Activated CD4-positive, alpha-beta memory T cell treated with anti-CD3 and anti-CD28 coated beads, Interleukin-2, amount 10 ng/mL, durations not matched to agents 7 days and 5 days (primary cell): ENCODE measurements at regions not wholly inside any gene's neighbourhood (a gene's known extent, or its start where the extent isn't known, plus 50 kb on each side); places are given as distances from the start of the nearest gene placed in this dataset.

Experiments used
- CTCF ChIA-PET: fragments of 350-600 bp; sonication (Branson Sonifier 250); formaldehyde crosslinking; loops from one replicate; lab custom pipeline; 2021; ENCODE audit warnings: antibody characterized with exemption, inconsistent platforms; lab: Charles Lee
- POLR2A ChIA-PET: fragments of 350-600 bp; sonication (Branson Sonifier 250); formaldehyde crosslinking; loops from one replicate; lab custom pipeline; 2021; ENCODE audit warnings: antibody characterized with exemption; lab: Charles Lee
- DNase-seq: peaks from one replicate; pipeline ENCODE4 v3.0.0-alpha.2; 2020
- H3K27ac Mint-ChIP-seq: one replicate; pipeline ENCODE4 v1.8.0; 2021; ENCODE audit warnings: mild to moderate bottlenecking, mixed read lengths
- H3K27me3 Mint-ChIP-seq: one replicate; pipeline ENCODE4 v1.8.0; 2021; ENCODE audit warnings: mixed read lengths
- H3K36me3 Mint-ChIP-seq: one replicate; pipeline ENCODE4 v1.8.0; 2021; ENCODE audit warnings: low read depth, mixed read lengths
- H3K4me1 Mint-ChIP-seq: one replicate; pipeline ENCODE4 v1.8.0; 2021; ENCODE audit warnings: mixed read lengths
- H3K4me3 Mint-ChIP-seq: one replicate; pipeline ENCODE4 v1.8.0; 2021; ENCODE audit warnings: mild to moderate bottlenecking, mixed read lengths
- H3K9me3 Mint-ChIP-seq: one replicate; pipeline ENCODE4 v1.8.0; 2021; ENCODE audit warnings: mixed read lengths

GRCh38 chr20:39109933-39110818 lies 148.0 kb downstream of the DHX35 start:
- Mint-ChIP-seq H3K4me1 (no peaks in the 10 kb centered on the region), H3K27ac (no peak overlapping the region), H3K36me3 (no peaks in the 10 kb centered on the region), H3K9me3 (no peaks in the 10 kb centered on the region), H3K27me3 (peaks cover 25% of the 10 kb centered on the region), H3K4me3 (no peak overlapping the region)
- CTCF ChIA-PET, result no interaction called here
- no peak for DNase-seq
- POLR2A ChIA-PET, result no interaction called here

- no peaks in the 10 kb centered on the region for H3K9me3 Mint-ChIP-seq
- no peak overlapping the region for H3K27ac Mint-ChIP-seq
- H3K36me3 Mint-ChIP-seq, result no peaks in the 10 kb centered on the region
- H3K4me3 Mint-ChIP-seq, result no peak overlapping the region
- H3K27me3 Mint-ChIP-seq, result peaks cover 27% of the 10 kb centered on the region
- CTCF ChIA-PET, result no interaction called here
- no peaks in the 10 kb centered on the region for H3K4me1 Mint-ChIP-seq
- DNase-seq, result no peak
- POLR2A ChIA-PET, result no interaction called here
These were observed 146.6 kb downstream of the DHX35 start for GRCh38 chr20:39108746-39109145.

- CTCF ChIA-PET, result interaction anchor here (1.0 kb wide), 1 partner anchor 27 kb away, joined by 3 read pairs; no protein-coding TSS in a partner anchor
These were observed 145.6 kb downstream of the DHX35 start for GRCh38 chr20:39107741-39108140.

DNA sequence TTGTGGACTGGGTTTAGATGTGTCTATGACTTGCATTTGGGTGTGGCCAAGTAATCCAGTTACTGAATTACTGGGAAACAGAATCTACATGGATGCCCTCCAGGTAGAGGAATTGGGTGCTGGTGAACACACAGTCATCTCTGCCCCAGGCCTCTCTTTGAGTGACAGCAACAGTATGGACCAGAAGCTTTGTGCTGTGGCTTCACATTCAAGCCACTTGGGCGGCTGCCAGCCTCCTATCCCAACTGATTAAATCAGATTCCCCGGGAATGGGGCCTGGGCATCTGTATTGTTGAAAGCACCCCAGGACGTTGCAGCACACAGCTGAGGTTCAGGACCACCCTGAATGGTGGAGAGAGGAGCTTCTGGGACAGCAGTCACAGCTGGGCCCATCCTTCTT lies 144.6 kb downstream of the DHX35 start:
- no peaks in the 10 kb centered on the region for H3K9me3 Mint-ChIP-seq
- H3K27me3 Mint-ChIP-seq, result peaks cover 21% of the 10 kb centered on the region
- no peak overlapping the region for H3K27ac Mint-ChIP-seq
- CTCF ChIA-PET, result interaction anchor here (0.6 kb wide), 1 partner anchor 1882 kb away, joined by 4 read pairs; no protein-coding TSS in a partner anchor
- no peak overlapping the region for H3K4me3 Mint-ChIP-seq
- H3K36me3 Mint-ChIP-seq, result no peaks in the 10 kb centered on the region
- DNase-seq, result no peak
- no peaks in the 10 kb centered on the region for H3K4me1 Mint-ChIP-seq
- POLR2A ChIA-PET, result no interaction called here

More at GRCh38 chr20:39107741-39108140, 145.6 kb downstream of the DHX35 start:
- Mint-ChIP-seq H3K9me3 (no peaks in the 10 kb centered on the region), H3K27me3 (peaks cover 26% of the 10 kb centered on the region), H3K27ac (no peak overlapping the region), H3K4me1 (no peaks in the 10 kb centered on the region), H3K4me3 (no peak overlapping the region), H3K36me3 (no peaks in the 10 kb centered on the region)
- no peak for DNase-seq
- POLR2A ChIA-PET, result no interaction called here

GRCh38 chr20:39105551-39105950 lies 143.4 kb downstream of the DHX35 start:
- DNase-seq, result no peak
- Mint-ChIP-seq H3K36me3 (no peaks in the 10 kb centered on the region), H3K4me3 (no peak overlapping the region), H3K27me3 (peaks cover 14% of the 10 kb centered on the region), H3K9me3 (no peaks in the 10 kb centered on the region), H3K4me1 (no peaks in the 10 kb centered on the region), H3K27ac (no peak overlapping the region)
- POLR2A ChIA-PET, result no interaction called here
- CTCF ChIA-PET, result no interaction called here

DNA sequence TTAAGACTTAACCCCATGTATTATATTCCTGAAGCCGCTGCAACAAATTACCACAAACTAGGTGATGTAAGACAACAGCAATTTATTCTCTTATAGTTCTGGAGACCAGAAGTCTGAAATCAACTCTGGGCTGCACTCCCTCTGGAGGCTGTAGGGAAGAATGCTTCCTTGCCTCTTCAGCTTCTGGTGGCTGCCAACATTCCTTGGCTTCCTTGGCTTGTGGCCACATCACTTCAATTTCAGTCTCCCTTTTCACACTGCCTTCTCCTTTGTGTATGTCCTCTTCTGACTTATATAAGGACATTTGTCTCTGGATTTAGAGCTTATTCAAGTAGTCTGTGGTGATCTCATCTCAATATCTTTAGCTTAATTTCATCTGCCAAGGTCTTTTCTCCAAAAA lies 141.6 kb downstream of the DHX35 start:
- ChIA-PET POLR2A (no interaction called here), CTCF (interaction anchor here (0.6 to 1.4 kb wide), 3 partner anchors 22 to 58 kb away, joined by 3 to 6 read pairs (median 3); no protein-coding TSS in a partner anchor)
- no peaks in the 10 kb centered on the region for H3K36me3 Mint-ChIP-seq
- no peak for DNase-seq
- H3K27ac Mint-ChIP-seq, result no peak overlapping the region
- peaks cover 14% of the 10 kb centered on the region for H3K27me3 Mint-ChIP-seq
- no peaks in the 10 kb centered on the region for H3K4me1 Mint-ChIP-seq
- no peaks in the 10 kb centered on the region for H3K9me3 Mint-ChIP-seq
- H3K4me3 Mint-ChIP-seq, result no peak overlapping the region

DNA sequence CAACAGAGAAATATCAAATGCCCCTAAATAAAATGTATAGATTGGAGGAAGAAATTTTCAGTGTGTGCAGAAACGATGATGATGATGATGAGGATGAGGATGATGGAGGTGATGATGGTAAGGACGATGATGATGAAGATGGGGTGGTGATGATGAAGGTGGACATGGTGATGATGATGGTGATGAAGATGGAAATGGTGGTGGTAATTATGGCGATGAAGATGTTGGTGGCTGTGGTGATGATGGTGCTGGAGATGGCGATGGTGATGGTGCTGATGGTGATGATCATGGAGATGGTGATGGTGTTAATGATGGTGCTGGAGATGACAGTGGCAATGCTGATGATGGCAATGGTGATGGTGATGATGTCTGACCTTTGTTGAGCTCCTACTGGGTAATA lies 141.2 kb downstream of the DHX35 start:
- no peak for DNase-seq
- CTCF ChIA-PET, result interaction anchor here (1.2 kb wide), 1 partner anchor 22 kb away, joined by 3 read pairs; no protein-coding TSS in a partner anchor
- H3K9me3 Mint-ChIP-seq, result no peaks in the 10 kb centered on the region
- H3K4me1 Mint-ChIP-seq, result no peaks in the 10 kb centered on the region
- H3K36me3 Mint-ChIP-seq, result no peaks in the 10 kb centered on the region
- H3K27ac Mint-ChIP-seq, result no peak overlapping the region
- no peak overlapping the region for H3K4me3 Mint-ChIP-seq
- POLR2A ChIA-PET, result no interaction called here
- H3K27me3 Mint-ChIP-seq, result peaks cover 17% of the 10 kb centered on the region

DNA sequence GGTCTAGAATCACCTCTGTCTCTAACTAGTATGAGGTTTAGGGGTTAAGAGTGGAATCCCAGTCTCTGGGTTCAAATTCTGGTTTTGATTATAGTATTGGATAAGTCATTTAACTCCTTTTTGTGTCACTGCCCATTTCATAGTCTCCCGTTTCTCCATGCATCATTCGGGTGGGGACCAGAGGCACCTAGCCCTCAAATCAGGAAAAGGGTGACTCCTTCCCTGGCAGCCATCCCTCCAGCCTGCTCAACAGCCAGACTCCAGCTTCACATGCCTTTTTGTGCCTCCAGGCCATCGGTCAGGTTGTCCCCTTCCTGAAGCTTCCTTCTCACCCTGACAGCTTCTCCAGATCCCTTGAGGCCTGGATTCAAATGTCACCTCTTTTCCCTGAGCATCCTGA lies 139.8 kb downstream of the DHX35 start:
- Mint-ChIP-seq H3K4me3 (no peak overlapping the region), H3K4me1 (no peaks in the 10 kb centered on the region), H3K27me3 (peaks cover 20% of the 10 kb centered on the region), H3K9me3 (no peaks in the 10 kb centered on the region), H3K27ac (no peak overlapping the region), H3K36me3 (no peaks in the 10 kb centered on the region)
- ChIA-PET POLR2A (no interaction called here), CTCF (no interaction called here)
- DNase-seq, result no peak

- H3K27me3 Mint-ChIP-seq, result peaks cover 20% of the 10 kb centered on the region
- CTCF ChIA-PET, result no interaction called here
- no peak for DNase-seq
- no peaks in the 10 kb centered on the region for H3K9me3 Mint-ChIP-seq
- H3K4me1 Mint-ChIP-seq, result no peaks in the 10 kb centered on the region
- POLR2A ChIA-PET, result no interaction called here
- no peak overlapping the region for H3K27ac Mint-ChIP-seq
- H3K36me3 Mint-ChIP-seq, result no peaks in the 10 kb centered on the region
- no peak overlapping the region for H3K4me3 Mint-ChIP-seq
These were observed 138.5 kb downstream of the DHX35 start for GRCh38 chr20:39100691-39101090.

GRCh38 chr20:39097889-39098288 lies 135.7 kb downstream of the DHX35 start:
- ChIA-PET POLR2A (no interaction called here), CTCF (no interaction called here)
- Mint-ChIP-seq H3K36me3 (no peaks in the 10 kb centered on the region), H3K9me3 (no peaks in the 10 kb centered on the region), H3K4me1 (no peaks in the 10 kb centered on the region), H3K4me3 (no peak overlapping the region), H3K27me3 (peaks cover 11% of the 10 kb centered on the region), H3K27ac (no peak overlapping the region)
- DNase-seq, result no peak

- no peaks in the 10 kb centered on the region for H3K4me1 Mint-ChIP-seq
- DNase-seq, result no peak
- H3K36me3 Mint-ChIP-seq, result no peaks in the 10 kb centered on the region
- ChIA-PET CTCF (no interaction called here), POLR2A (no interaction called here)
- no peak overlapping the region for H3K27ac Mint-ChIP-seq
- H3K27me3 Mint-ChIP-seq, result peaks cover 11% of the 10 kb centered on the region
- H3K9me3 Mint-ChIP-seq, result no peaks in the 10 kb centered on the region
- H3K4me3 Mint-ChIP-seq, result no peak overlapping the region
These were observed 133.7 kb downstream of the DHX35 start for GRCh38 chr20:39095870-39096269.

DNA sequence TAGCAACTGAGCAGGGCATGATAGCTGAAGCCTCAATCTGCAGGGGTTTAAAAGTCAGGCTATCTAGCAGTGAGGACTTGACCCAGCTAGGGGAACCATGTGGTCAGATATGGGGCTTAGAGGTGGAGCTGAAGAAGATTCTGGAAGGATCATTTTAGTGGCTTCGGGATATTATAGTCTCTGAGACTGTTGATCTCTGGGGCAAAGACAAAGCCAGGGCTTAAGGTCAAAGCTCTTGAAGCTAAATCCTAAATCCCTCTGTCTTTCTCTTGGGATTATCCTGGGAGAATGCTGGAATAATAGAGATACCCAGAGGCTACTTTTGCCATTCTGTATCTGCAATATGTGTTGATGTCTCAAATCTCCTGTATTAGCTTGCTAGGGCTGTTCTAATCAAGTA lies 132.2 kb downstream of the DHX35 start:
- ChIA-PET CTCF (no interaction called here), POLR2A (no interaction called here)
- Mint-ChIP-seq H3K36me3 (no peaks in the 10 kb centered on the region), H3K27ac (no peak overlapping the region), H3K4me1 (no peaks in the 10 kb centered on the region), H3K9me3 (no peaks in the 10 kb centered on the region), H3K27me3 (peaks cover 8% of the 10 kb centered on the region), H3K4me3 (no peak overlapping the region)
- no peak for DNase-seq

GRCh38 chr20:39092733-39093410 lies 130.7 kb downstream of the DHX35 start:
- H3K4me1 Mint-ChIP-seq, result no peaks in the 10 kb centered on the region
- ChIA-PET POLR2A (no interaction called here), CTCF (no interaction called here)
- H3K9me3 Mint-ChIP-seq, result peaks cover 3% of the 10 kb centered on the region
- no peak overlapping the region for H3K4me3 Mint-ChIP-seq
- peaks cover 5% of the 10 kb centered on the region for H3K27me3 Mint-ChIP-seq
- H3K27ac Mint-ChIP-seq, result no peak overlapping the region
- no peaks in the 10 kb centered on the region for H3K36me3 Mint-ChIP-seq
- no peak for DNase-seq
